PC-3 (cell line): ENCODE measurements at regions not wholly inside any gene's neighbourhood (a gene's known extent, or its start where the extent isn't known, plus 50 kb on each side); places are given as distances from the start of the nearest gene placed in this dataset.
A peak's percentile ranks its signal among the peaks of the same experiment; 100 is the strongest.

Experiments used
- EZH2 ChIP-seq: fragments of 300-600 bp; sonication (generic); IDR thresholded peaks from one replicate; pipeline ENCODE4 v1.6.1; 2017; ENCODE audit warnings: antibody characterized with exemption, mild to moderate bottlenecking, low read length; ENCODE audit not compliant: unreplicated experiment
- EZH2phosphoT487 ChIP-seq: fragments of 300-600 bp; sonication (generic); IDR thresholded peaks from 2 replicates; pipeline ENCODE4 v1.6.1; 2018; ENCODE audit warnings: mild to moderate bottlenecking, antibody characterized with exemption, low read length, borderline replicate concordance
- TF ChIP-seq, protein P1 (sequence below): fragments of 300-600 bp; sonication (generic); conservative IDR thresholded peaks from 2 replicates; pipeline ENCODE4 v1.5.1; 2017; ENCODE audit warnings: antibody characterized with exemption, low read depth, mild to moderate bottlenecking, low read length

DNA sequence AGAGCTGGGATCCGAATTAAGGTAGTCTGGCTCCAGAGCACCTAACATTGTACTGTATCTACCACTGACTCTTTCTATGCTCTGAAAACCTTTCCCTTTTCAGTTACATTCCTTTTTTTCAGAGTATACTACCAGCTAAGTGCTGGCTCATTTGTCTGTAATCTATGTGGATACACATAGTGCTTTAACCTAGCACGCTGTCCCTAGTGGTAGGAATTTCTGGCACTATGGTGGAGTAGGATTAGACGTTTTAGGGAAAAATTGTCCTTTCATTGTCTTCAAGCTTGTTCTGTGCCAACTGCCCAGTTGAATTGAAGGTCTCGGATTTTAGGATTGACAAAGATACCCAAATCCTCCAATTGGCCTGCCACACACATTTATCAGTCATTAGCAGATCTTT, 259.1 kb upstream of the FERMT1 start:
- TF ChIP-seq, protein P1, sequence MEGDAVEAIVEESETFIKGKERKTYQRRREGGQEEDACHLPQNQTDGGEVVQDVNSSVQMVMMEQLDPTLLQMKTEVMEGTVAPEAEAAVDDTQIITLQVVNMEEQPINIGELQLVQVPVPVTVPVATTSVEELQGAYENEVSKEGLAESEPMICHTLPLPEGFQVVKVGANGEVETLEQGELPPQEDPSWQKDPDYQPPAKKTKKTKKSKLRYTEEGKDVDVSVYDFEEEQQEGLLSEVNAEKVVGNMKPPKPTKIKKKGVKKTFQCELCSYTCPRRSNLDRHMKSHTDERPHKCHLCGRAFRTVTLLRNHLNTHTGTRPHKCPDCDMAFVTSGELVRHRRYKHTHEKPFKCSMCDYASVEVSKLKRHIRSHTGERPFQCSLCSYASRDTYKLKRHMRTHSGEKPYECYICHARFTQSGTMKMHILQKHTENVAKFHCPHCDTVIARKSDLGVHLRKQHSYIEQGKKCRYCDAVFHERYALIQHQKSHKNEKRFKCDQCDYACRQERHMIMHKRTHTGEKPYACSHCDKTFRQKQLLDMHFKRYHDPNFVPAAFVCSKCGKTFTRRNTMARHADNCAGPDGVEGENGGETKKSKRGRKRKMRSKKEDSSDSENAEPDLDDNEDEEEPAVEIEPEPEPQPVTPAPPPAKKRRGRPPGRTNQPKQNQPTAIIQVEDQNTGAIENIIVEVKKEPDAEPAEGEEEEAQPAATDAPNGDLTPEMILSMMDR, result peak; percentile 82
- no peak for TF ChIP-seq EZH2
- no peak for TF ChIP-seq EZH2phosphoT487
